HG03039 (cell line): ENCODE measurements at regions not wholly inside any gene's neighbourhood (a gene's known extent, or its start where the extent isn't known, plus 50 kb on each side); places are given as distances from the start of the nearest gene placed in this dataset.
"Not testable (repeated sequence)": the region's sequence is repeated elsewhere in the genome, so short reads cannot be mapped to it uniquely, and the experiment has no call there.

ENCODE experiments used
- ATAC-seq: cut with Tn5 transposase; IDR thresholded peaks from one replicate; pipeline ENCODE4 v1.9.1; 2021; ENCODE audit warnings: mild to moderate bottlenecking, moderate library complexity; ENCODE audit not compliant: unreplicated experiment

DNA sequence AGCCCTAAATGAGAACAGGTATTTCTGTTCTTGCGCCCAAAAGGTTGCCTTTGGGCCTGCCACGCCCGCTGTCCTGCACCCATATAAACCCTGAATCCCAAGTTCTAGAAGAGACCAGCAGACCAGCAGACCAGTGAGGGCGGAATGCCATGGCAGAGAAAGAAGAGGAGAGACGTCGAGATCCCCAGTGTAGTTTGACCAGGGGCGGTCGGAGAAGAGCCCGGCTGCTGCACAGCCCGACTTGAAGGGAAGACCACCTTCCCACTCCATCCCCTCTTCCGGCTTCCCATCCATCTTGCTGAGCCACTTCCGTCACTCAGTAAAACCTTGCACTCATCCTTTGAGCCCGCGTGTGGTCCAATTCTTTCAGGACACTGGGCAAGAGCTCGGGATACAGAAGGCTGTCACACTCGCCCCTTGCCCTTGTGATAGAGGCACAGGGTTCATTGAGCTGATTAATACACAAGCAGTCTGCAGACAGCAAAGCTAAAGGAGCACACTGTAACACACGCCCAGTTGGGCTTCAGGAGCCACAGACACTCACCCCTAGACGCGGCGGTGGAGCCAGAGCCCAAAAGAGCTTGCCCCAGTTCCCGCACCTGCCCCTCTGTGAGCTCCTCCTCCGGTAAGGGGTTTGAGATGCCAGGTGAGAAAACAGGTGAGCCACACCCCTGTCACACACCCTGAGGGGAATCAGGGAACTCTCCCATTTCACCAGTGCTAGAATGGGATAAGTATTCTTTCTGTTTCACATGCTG is 230.8 kb downstream of the PCDH10 start:
- no peak for ATAC-seq

DNA sequence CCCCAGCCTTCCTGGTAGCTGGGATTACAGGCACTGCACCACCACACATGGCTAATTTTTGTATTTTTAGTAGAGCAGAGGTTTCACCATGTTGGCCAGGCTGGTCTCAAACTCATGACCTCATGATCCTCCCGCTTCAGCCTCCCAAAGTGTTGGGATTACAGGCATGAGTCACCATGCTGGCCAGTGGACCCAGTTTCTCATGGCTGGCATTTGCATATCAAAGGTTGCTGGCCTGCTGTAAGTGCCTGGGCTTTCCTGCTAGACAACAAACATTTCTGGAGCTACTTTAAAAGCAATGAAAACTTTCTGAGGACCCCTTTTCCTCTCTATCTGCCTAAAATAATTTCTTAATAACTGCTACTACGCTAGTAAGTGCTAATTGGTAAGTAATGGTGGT is 228.2 kb downstream of the PCDH10 start:
- ATAC-seq = no peak

DNA sequence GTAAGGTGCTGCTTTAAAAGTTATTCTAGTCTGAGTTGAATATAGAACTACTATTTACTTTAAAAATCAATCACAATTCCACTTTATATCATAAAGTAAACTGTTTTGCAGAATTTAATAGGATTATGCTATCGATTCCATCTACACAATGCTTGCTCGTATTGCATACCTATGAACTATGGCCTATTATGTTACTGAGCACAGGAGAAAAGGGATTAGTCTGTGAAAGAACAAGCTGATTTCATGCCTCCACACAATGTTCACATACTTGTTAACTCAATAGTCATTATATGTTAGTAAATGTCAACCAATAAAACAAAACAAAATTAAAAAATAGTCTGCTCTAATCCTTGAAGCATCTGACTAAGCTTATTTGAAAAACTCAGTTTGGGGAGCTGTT is 223.6 kb downstream of the PCDH10 start:
- no peak for ATAC-seq

DNA sequence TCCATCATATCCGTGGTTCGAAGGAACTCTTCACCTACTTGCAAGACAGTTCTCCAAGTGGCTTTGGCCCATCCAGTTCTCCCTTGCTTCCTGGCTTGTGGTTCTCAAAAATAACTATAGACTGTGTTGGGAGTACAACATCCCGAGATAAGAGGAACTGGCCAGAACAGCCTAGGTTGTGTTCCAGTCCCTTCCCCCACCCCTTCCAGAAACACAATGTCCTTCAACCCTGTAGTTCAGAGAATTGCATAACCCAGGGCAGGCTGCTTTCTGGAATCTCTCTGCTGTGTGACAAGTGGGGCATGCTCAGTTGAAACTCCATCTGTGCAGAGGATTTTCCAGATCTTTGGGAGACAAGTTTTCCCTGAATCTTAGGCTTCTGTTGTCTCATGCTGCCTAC is 206.5 kb downstream of the PCDH10 start:
- ATAC-seq = no peak

DNA sequence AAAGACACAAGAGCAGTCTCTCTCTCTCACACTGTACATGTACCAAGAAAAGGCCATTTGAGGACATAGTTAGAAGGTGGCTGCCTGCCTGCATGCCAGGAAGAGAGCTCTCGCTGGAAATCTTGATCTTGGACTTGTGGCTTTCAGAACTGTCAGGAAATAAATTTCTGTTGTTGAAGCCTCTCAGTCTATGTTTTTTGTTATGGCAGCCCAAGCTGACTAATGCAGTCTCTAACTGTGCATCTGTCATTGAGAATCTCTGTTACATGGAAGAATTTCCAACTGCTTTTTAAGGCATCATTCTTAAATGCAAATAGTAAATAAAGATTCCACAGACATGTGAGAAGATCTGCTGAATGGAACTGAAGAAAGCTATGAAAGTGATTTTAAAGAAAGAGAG is 198.3 kb downstream of the PCDH10 start:
- ATAC-seq = no peak

DNA sequence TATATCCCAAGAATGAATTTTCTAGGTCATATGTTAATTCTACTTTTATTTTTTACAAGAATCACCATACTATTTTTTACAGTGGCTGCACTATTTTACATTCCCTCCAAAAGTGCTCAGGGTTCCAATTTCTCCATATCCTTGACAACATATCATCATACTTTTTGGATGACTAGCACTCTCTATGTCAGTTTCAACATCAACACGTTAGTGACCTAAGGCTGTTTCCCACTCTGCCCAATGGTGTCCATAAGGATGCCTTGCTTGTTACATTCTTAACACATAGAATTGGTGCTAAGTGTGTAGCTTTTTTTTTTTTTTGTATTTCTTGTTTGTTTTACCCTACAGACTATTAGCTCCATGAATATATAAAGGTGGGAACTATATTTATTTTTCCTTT is 175.4 kb downstream of the PCDH10 start:
- no peak for ATAC-seq

DNA sequence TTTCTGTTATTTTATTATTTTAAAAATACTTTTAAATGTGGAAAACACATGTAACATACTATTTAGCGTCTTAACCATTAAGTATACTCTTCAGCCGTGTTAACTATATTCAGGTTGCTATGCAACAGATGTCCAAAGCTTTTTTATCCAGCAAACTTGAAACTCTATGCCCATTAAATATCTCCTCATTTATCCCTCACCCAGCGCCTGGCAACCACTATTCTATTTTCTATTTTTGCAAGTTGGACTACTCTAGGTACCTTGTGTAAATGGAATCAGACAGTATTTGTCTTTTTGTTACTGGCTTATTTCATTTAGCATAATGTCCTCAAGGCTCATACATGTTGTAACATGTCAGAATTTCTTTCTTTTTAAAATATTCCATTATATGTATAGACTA is 174.6 kb downstream of the PCDH10 start:
- ATAC-seq = no peak

DNA sequence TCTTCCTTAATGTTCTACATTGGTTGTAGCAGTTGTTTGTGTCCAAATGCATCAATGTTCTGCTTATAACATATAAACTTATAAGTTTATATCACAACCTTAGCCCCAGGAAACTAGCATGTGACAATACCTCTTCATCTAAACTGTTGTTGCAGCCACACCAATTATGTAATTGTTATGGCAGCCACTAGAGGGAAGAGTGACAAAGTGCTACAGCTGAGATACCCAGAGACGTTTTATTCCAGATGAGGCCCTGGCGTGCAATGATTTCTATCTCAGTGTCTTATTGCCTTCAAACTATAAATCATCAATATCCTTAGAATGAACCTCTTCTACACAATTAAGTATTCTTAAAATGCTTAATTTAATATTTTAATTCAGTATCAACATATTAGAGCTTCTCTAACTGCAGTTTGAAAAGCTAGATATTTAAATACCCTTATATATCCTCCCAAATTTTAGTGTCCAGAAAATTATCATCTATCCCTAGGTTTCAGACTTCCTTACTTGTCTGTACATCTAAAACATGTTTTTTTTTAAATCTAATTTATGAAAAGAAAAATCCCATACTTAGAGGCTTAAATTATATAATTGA is 171.6 kb downstream of the PCDH10 start:
- peak; percentile 82 for ATAC-seq

DNA sequence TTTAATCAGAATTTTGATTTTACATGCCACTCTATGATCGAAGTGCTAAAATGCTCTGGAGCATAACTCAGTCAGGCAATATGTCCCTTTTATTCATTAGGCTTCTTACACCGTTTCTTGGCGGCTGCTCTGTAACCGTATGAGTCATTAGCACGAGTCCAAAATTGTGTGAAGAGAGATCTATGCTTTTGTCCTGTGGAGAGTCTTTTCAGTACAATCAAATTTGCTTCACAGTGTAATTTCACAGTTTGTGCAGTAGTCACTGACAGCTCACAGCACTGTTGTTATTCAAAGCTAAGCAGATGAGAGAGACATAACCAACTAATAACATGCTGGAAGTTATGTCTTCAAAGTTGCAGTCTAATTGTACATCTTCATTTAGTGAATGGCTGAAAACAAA is 167.8 kb downstream of the PCDH10 start:
- no peak for ATAC-seq

DNA sequence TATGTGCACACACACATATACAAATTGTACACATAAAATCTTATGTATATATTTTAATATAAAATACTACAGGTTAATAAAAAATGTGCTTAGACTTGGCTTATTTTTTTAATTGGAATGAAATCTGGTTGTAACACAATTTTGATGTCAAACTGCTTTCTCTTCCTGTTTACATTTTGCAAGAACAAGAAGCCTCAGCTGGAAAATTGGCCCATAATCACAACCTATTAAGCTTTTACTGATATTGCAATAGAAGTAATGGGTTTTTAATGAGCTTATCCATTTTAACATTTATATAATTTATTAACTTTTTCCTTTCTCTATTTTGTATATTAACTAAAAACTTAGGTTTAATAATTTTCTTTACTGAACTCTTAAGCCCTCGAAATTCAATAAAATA is 165.9 kb downstream of the PCDH10 start:
- no peak for ATAC-seq

DNA sequence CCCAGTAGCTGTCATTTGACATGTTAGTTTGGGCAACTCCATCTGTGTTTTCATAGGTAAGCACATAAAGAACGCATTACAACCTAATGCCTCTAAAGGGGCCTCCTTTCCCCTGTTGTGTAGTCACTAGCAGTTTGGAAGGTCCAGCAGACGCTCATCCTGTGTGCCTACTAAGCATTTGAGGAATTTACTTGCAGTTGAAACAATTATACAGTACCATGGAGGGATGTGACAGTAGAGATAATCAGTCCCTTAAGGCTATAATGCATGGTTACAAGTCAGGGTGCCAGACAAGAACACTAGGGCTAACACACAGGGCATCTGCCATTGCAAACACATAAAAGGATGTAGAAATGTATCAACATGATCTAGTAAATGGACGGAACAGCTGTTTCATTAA is 138.3 kb downstream of the PCDH10 start:
- ATAC-seq = no peak

DNA sequence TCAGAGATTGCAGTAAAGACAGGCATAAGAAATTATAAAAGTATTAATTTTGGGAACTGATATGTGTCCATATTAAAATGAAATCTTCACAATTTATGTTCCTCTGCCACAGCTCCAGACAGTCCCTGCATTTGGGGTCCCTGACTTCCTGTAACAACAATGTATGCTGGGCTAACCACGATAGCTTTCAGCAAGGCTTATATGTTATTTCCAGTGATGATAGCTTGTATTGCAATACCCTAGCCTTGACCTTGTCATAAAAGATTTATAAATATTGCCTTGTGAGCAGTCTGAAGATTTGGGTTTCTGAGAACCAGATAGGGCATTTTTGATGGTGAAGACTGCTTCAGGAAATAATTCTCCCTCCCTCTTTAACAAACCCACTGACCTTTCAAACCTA is 129.5 kb downstream of the PCDH10 start:
- no peak for ATAC-seq

DNA sequence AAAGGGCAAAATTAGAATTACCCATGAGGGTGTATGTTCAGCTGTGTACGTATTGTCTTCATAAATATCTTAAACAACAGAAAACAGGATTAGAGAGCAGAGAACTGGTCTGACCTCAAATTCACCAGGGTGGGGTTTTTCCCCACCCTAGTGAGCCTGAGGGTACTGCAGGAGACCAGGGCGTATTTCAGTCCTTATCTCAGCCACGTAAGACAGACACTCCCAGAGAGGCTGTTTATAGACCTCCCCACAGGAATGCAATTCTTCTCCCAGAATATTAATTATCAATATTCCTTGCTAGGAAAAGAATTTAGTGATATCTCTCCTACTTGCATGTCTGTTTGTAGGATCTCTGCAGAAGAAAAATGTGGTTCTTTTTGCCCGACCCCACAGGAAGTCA is 128.8 kb downstream of the PCDH10 start:
- ATAC-seq = not testable (repeated sequence)

DNA sequence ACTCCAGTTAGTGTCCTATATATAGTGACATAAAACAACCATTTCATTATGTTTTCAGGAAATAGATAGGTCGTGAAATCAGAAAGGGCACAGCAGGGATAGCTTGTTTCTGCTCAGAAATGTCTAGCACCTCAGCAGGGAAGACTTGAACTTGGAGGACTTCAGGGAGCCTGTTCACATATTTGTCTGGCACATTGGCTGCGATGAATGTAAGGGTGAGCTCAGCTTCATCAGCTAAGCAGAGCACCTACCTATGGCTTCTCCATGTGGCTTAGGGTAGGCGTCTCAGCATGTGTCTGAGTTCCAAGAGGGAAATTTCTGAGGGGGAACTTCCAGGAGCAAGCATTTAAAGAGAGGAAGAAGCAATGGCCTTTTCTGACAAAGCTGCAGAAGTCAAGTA is 126.2 kb downstream of the PCDH10 start:
- no peak for ATAC-seq

DNA sequence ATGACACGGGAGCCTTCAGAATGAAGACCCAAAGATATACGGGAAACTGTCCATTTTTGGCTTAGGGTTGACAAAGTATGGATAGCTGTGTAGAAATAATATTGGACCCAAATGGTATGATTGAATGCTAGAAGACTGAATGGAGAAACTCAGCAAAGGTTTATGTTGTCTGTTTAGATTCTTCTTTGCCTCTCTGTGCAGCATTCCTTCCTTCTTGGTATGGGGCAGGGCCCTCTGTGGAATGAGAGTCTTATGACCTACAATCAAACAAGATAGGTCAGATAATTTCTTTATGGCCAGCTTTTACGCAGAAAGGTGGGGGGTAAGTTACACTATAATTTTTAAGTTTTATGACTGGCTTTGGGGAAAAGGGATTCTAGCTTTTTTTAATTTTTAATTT is 124.3 kb downstream of the PCDH10 start:
- no peak for ATAC-seq

DNA sequence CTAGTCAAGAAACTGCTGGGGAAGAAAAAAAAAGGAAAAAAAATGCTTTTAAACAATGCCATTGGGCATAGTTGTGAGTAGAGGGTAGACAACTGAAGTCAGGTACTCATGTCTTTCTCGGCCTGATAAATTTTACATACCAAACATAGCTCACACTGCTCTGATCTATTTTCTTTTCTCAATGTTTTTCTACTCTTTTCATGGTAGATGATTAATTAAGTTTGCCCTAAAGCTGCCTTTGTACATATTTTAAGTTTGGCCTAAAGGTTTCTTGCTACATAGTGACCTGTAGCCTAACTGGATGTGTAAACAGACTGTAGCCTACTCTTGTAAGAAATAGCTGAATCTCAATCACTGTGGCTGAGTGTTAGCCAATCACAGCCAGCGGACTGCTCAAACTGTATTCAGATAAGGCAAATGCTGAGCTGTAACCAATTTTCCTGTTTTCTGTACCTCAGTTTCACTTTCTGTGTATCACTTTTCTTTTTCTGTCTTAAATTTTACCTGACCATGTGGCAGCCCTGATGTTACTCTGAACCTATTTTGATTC is 121.0 kb downstream of the PCDH10 start:
- no peak for ATAC-seq

DNA sequence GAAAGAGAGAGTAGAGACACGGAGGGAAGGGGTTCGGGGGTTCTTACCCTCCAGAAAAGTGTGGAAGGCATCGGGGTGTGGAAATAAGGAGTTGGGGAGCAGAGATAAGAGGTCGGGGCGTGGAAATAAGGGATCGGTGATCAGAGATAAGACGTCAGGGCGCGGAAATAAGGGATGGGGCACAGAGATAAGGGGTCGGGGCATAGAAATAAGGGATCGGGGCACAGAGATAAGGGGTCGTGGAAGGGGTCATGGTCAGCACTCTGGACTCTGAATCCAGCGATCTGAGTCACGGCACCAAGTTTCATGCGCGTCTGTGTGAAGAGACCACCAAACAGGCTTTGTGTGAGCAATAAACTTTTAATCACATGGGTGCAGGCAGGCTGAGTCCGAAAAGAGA is 119.1 kb downstream of the PCDH10 start:
- no peak for ATAC-seq

DNA sequence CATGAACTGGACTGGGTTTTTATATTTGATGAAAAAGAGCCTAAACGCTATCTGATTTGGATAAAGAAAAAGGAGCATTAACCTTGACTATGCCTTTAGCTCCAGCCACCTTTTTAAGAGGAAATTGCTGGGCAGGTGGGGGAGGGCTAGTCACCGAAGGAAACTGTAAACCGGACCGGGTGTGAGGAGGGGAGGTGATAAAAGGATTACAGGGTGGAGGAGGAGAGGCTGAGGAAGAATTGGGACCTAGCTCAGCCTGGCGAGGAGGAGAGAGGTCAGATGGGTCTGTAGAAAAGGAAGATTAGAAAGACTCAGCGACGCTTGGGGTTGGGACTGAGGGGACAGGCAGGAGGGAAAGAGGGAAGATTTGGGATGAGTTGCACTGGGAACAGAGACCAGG is 118.4 kb downstream of the PCDH10 start:
- not testable (repeated sequence) for ATAC-seq

DNA sequence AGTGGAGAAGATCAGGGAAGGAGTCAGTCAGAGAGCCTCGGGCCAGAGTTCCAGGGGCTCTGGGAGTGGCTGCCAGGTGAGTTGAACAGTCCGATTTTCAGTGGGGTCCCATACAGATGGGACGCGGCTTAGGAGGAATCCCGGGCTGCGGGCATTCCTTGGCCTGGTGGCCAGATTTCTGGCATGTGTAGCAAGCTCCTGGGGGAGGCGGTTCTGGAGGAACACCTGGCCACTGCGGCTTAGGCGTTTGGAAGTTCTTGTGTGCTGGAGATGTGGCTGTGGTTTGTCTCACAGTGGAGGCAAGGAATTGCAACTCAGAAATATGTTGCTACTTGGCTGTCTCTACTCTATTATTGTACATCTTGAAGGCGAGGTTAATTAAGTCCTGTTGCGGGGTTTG is 117.9 kb downstream of the PCDH10 start:
- ATAC-seq = not testable (repeated sequence)

DNA sequence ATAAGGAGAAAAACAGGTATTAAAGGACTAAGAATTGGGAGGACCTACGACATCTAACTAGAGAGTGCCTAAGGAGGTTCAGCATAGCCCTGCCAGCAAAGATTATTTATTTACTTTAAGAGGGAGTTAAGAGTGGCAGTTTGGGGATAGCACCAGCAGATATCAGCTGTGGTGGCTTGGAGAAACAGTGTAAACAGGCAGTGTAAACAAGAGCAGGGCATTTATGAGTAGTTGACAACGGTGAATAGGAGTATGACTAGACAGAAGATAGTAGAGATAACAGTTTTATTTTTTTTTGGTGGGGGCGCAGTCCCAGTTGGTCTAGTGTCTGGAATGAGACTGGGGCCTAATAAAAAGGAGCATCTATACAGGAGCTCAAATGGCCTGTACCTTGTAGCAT is 115.2 kb downstream of the PCDH10 start:
- not testable (repeated sequence) for ATAC-seq

DNA sequence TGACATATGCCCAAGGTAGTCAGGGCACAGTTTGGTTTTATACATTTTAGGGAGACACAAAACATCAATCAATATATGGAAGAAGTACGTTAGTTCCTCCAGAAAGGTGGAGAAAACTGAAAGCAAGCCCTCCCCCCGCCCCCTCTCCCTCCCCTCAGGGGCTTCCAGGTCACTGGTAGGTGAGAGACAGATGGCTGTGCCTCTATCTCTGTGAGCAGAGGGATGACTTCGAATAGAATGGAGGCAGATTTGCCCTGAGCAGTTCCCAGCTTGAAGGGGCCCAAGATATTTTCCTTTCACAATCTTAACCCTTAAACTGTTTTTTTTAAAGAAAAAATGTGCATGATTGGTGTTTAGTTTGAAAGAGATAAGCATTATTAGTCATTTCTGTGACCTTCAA is 114.0 kb downstream of the PCDH10 start:
- ATAC-seq = no peak

DNA sequence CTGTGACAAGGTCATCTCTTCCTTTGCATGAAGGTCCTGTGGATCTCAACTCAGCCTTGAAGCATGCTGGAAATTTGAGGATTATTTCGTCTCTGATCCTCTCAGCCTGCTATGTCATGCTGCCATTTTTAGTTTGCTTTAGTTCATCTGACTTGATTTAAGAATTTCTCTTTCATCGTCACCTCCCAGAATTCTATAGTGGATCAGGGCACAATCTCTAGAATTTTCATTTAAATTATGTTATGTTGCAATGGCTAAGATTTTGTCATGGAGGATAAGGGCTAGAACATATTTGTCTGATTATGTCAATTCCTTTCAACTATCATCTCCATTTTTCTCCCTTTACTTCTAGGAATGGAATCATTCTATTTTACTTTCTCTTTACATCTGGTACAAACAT is 98.8 kb downstream of the PCDH10 start:
- no peak for ATAC-seq

DNA sequence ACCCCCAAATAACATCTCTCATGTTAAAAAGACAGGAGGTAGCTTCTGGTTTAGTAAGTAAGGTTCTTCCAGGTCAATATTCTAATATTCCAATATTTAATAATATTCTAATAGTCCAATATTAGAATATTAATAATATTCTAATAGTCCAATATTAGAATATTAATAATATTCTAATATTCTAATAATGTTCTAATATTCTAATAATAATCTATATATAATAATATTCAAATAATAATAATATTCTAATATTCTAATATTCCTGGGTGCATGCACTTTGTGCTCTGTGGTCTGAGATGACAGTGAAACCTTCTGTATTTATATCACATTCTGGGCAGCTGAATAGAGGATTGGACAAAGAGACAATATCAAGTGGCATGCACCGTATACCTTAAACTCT is 96.1 kb downstream of the PCDH10 start:
- ATAC-seq = no peak
